Spinal cord (tissue), 9 donors: ENCODE measurements at regions not wholly inside any gene's neighbourhood (a gene's known extent, or its start where the extent isn't known, plus 50 kb on each side); places are given as distances from the start of the nearest gene placed in this dataset.

ENCODE experiments used
- DNase-seq, 6 donors: peaks; one replicate each; pipeline versions ENCODE4 v3.0.0 to v3.0.0-alpha.2; 2013 to 2015; ENCODE audit warnings: low spot score in 6 of 6, low read depth in 4 of 6
- H3K27ac ChIP-seq: one replicate; pipeline ENCODE4 v1.5.1; 2013; ENCODE audit warnings: low read depth, low read length, control low read depth
- H3K27me3 ChIP-seq: one replicate; pipeline ENCODE4 v1.6.1; 2013; ENCODE audit warnings: low read length; ENCODE audit not compliant: control insufficient read depth, insufficient read depth
- H3K36me3 ChIP-seq: one replicate; pipeline ENCODE4 v1.6.1; 2013; ENCODE audit warnings: low read length; ENCODE audit not compliant: control insufficient read depth, insufficient read depth
- H3K4me1 ChIP-seq: one replicate; pipeline ENCODE4 v1.6.1; 2013; ENCODE audit warnings: low read length; ENCODE audit not compliant: control insufficient read depth, insufficient read depth
- H3K4me3 ChIP-seq: one replicate; pipeline ENCODE4 v1.5.1; 2013; ENCODE audit warnings: low read depth, low read length, control low read depth
- H3K9me3 ChIP-seq: one replicate; pipeline ENCODE4 v1.6.1; 2013; ENCODE audit warnings: low read length; ENCODE audit not compliant: control insufficient read depth, insufficient read depth
- WGBS: methylation state at CpG from one replicate; pipeline ENCODE4 v1.1.5; 2013; ENCODE audit warnings: missing lambda C conversion rate; ENCODE audit not compliant: insufficient coverage; 5-methylcytosine and 5-hydroxymethylcytosine counted together
- donor health status: healthy.

- H3K9me3 ChIP-seq = no peaks in the 10 kb centered on the region
- no peak for DNase-seq
- 100% methylated on average over 1 of the region's 3 CpGs for WGBS
These were observed 674.8 kb downstream of the PLPP3 start for GRCh38 chr1:55904541-55904940.

GRCh38 chr1:55898181-55898580, 681.2 kb downstream of the PLPP3 start:
- Histone ChIP-seq H3K27ac (no peak overlapping the region), H3K27me3 (no peaks in the 10 kb centered on the region), H3K4me1 (no peaks in the 10 kb centered on the region), H3K4me3 (no peak overlapping the region), H3K36me3 (no peaks in the 10 kb centered on the region), H3K9me3 (peaks cover 3% of the 10 kb centered on the region)
- no peak for DNase-seq
- no CpG with 5 or more reads among the region's 1 CpG for WGBS

More at GRCh38 chr1:55904541-55904940, 674.8 kb downstream of the PLPP3 start:
- no peaks in the 10 kb centered on the region for H3K27me3 ChIP-seq
- no peak overlapping the region for H3K4me3 ChIP-seq
- no peak overlapping the region for H3K27ac ChIP-seq
- no peaks in the 10 kb centered on the region for H3K4me1 ChIP-seq
- no peaks in the 10 kb centered on the region for H3K36me3 ChIP-seq

GRCh38 chr1:55896210-55896609, 681.0 kb upstream of the USP24 start:
- H3K4me3 ChIP-seq = no peak overlapping the region
- H3K27ac ChIP-seq = no peak overlapping the region
- WGBS = no CpG with 5 or more reads among the region's 5 CpGs
- H3K9me3 ChIP-seq = peaks cover 3% of the 10 kb centered on the region
- no peaks in the 10 kb centered on the region for H3K36me3 ChIP-seq
- DNase-seq = no peak
- no peaks in the 10 kb centered on the region for H3K27me3 ChIP-seq
- no peaks in the 10 kb centered on the region for H3K4me1 ChIP-seq

- H3K4me1 ChIP-seq = no peaks in the 10 kb centered on the region
- no peak for DNase-seq
- peaks cover 3% of the 10 kb centered on the region for H3K9me3 ChIP-seq
- no peak overlapping the region for H3K4me3 ChIP-seq
- no CpG with 5 or more reads among the region's 2 CpGs for WGBS
- H3K27ac ChIP-seq = no peak overlapping the region
- no peaks in the 10 kb centered on the region for H3K27me3 ChIP-seq
- H3K36me3 ChIP-seq = no peaks in the 10 kb centered on the region
These were observed 679.4 kb upstream of the USP24 start for GRCh38 chr1:55894521-55894920.

- H3K9me3 ChIP-seq = peaks cover 3% of the 10 kb centered on the region
- WGBS = no CpG with 5 or more reads among the region's 2 CpGs
- H3K4me3 ChIP-seq = no peak overlapping the region
- H3K36me3 ChIP-seq = no peaks in the 10 kb centered on the region
- H3K27ac ChIP-seq = no peak overlapping the region
- no peak for DNase-seq
- no peaks in the 10 kb centered on the region for H3K27me3 ChIP-seq
- no peaks in the 10 kb centered on the region for H3K4me1 ChIP-seq
These were observed 678.0 kb upstream of the USP24 start for GRCh38 chr1:55893155-55893554.

GRCh38 chr1:55888685-55889317, 673.6 kb upstream of the USP24 start:
- Histone ChIP-seq H3K36me3 (no peaks in the 10 kb centered on the region), H3K4me1 (no peaks in the 10 kb centered on the region), H3K4me3 (no peak overlapping the region), H3K27me3 (no peaks in the 10 kb centered on the region), H3K27ac (no peak overlapping the region), H3K9me3 (no peaks in the 10 kb centered on the region)
- WGBS = no CpG with 5 or more reads among the region's 3 CpGs
- DNase-seq = no peak

GRCh38 chr1:55886856-55887712, 671.9 kb upstream of the USP24 start:
- Histone ChIP-seq H3K4me1 (no peaks in the 10 kb centered on the region), H3K36me3 (no peaks in the 10 kb centered on the region), H3K4me3 (no peak overlapping the region), H3K27ac (no peak overlapping the region), H3K27me3 (no peaks in the 10 kb centered on the region), H3K9me3 (no peaks in the 10 kb centered on the region)
- 62% methylated on average over 2 of the region's 4 CpGs for WGBS
- DNase-seq = peak in 3 of 6 donors; percentile 9 to 63 (median 41)

GRCh38 chr1:55885619-55886018, 670.5 kb upstream of the USP24 start:
- no peaks in the 10 kb centered on the region for H3K36me3 ChIP-seq
- no peaks in the 10 kb centered on the region for H3K4me1 ChIP-seq

GRCh38 chr1:55882931-55883330, 667.8 kb upstream of the USP24 start:
- H3K4me1 ChIP-seq = no peaks in the 10 kb centered on the region
- WGBS = no CpG with 5 or more reads among the region's 6 CpGs

More at GRCh38 chr1:55885619-55886018, 670.5 kb upstream of the USP24 start:
- Histone ChIP-seq H3K27ac (no peak overlapping the region), H3K9me3 (no peaks in the 10 kb centered on the region), H3K27me3 (no peaks in the 10 kb centered on the region), H3K4me3 (no peak overlapping the region)
- no peak for DNase-seq
- WGBS = 80% methylated on average over 1 of the region's 2 CpGs

GRCh38 chr1:55879346-55879745, 664.2 kb upstream of the USP24 start:
- 93% methylated on average over 4 of the region's 11 CpGs for WGBS
- H3K36me3 ChIP-seq = no peaks in the 10 kb centered on the region
- no peaks in the 10 kb centered on the region for H3K4me1 ChIP-seq
- no peaks in the 10 kb centered on the region for H3K27me3 ChIP-seq
- no peaks in the 10 kb centered on the region for H3K9me3 ChIP-seq
- no peak overlapping the region for H3K27ac ChIP-seq
- DNase-seq = no peak
- H3K4me3 ChIP-seq = no peak overlapping the region

More at GRCh38 chr1:55882931-55883330, 667.8 kb upstream of the USP24 start:
- H3K4me3 ChIP-seq = no peak overlapping the region
- no peak overlapping the region for H3K27ac ChIP-seq
- H3K36me3 ChIP-seq = no peaks in the 10 kb centered on the region
- no peaks in the 10 kb centered on the region for H3K9me3 ChIP-seq
- DNase-seq = no peak
- no peaks in the 10 kb centered on the region for H3K27me3 ChIP-seq
